Parathyroid adenoma (tissue), 2 donors: ENCODE measurements at regions not wholly inside any gene's neighbourhood (a gene's known extent, or its start where the extent isn't known, plus 50 kb on each side); places are given as distances from the start of the nearest gene placed in this dataset.

Source experiments
- H2AFZ ChIP-seq: fragments of 300-600 bp; sonication (generic); one replicate; pipeline ENCODE4 v1.7.0; 2017; ENCODE audit warnings: antibody characterized with exemption, mild to moderate bottlenecking
- H3K27ac ChIP-seq: fragments of 300-600 bp; sonication (generic); one replicate; pipeline ENCODE4 v1.7.0; 2017
- H3K27me3 ChIP-seq: fragments of 300-600 bp; sonication (generic); one replicate; pipeline ENCODE4 v1.7.0; 2017; ENCODE audit warnings: low read length; ENCODE audit not compliant: control insufficient read depth, insufficient read depth
- H3K36me3 ChIP-seq: fragments of 300-600 bp; sonication (generic); one replicate; pipeline ENCODE4 v1.7.0; 2017; ENCODE audit warnings: low read length; ENCODE audit not compliant: control insufficient read depth, insufficient read depth
- H3K4me1 ChIP-seq: fragments of 300-600 bp; sonication (generic); one replicate; pipeline ENCODE4 v1.7.0; 2017; ENCODE audit warnings: control low read depth
- H3K4me2 ChIP-seq: fragments of 300-600 bp; sonication (generic); one replicate; pipeline ENCODE4 v1.7.0; 2017; ENCODE audit warnings: low read length
- H3K4me3 ChIP-seq: fragments of 300-600 bp; sonication (generic); one replicate; pipeline ENCODE4 v1.7.0; 2017; ENCODE audit warnings: low read depth, low read length
- H3K79me2 ChIP-seq: fragments of 300-600 bp; sonication (generic); one replicate; pipeline ENCODE4 v1.7.0; 2017; ENCODE audit warnings: control low read depth
- H3K9ac ChIP-seq: fragments of 300-600 bp; sonication (generic); one replicate; pipeline ENCODE4 v1.7.0; 2017; ENCODE audit warnings: mild to moderate bottlenecking
- H3K9me3 ChIP-seq: fragments of 300-600 bp; sonication (generic); one replicate; pipeline ENCODE4 v1.7.0; 2017; ENCODE audit warnings: low read length; ENCODE audit not compliant: control insufficient read depth
- CTCF ChIP-seq: fragments of 300-600 bp; sonication (generic); IDR thresholded peaks from one replicate; pipeline ENCODE4 v1.7.0; 2017; ENCODE audit warnings: antibody characterized with exemption, mild to moderate bottlenecking
- donor health status: primary hyperparathyroidism.

GRCh38 chr2:45191146-45191863, 182.1 kb upstream of the SIX2 start:
- Histone ChIP-seq H3K9me3 (no peaks in the 10 kb centered on the region), H3K4me1 (no peaks in the 10 kb centered on the region), H3K27me3 (no peaks in the 10 kb centered on the region), H2AFZ (no peak overlapping the region), H3K27ac (no peak overlapping the region), H3K4me3 (no peak overlapping the region), H3K9ac (no peak overlapping the region), H3K4me2 (no peak overlapping the region), H3K79me2 (no peaks in the 10 kb centered on the region), H3K36me3 (no peaks in the 10 kb centered on the region)
- TF ChIP-seq CTCF: no peak

- no peaks in the 10 kb centered on the region for H3K9me3 ChIP-seq
These were observed 181.3 kb upstream of the SIX2 start for GRCh38 chr2:45190481-45190942.

GRCh38 chr2:45184606-45185005, 175.4 kb upstream of the SIX2 start:
- Histone ChIP-seq H3K4me2 (no peak overlapping the region), H3K79me2 (no peaks in the 10 kb centered on the region), H3K4me1 (no peaks in the 10 kb centered on the region), H3K27me3 (no peaks in the 10 kb centered on the region), H3K4me3 (no peak overlapping the region), H3K27ac (no peak overlapping the region), H3K9ac (no peak overlapping the region), H3K36me3 (no peaks in the 10 kb centered on the region), H2AFZ (no peak overlapping the region), H3K9me3 (no peaks in the 10 kb centered on the region)
- no peak for TF ChIP-seq CTCF

More at GRCh38 chr2:45190481-45190942, 181.3 kb upstream of the SIX2 start:
- H3K4me2 ChIP-seq: no peak overlapping the region
- no peak overlapping the region for H3K27ac ChIP-seq
- H3K4me3 ChIP-seq: no peak overlapping the region
- H3K27me3 ChIP-seq: no peaks in the 10 kb centered on the region
- no peaks in the 10 kb centered on the region for H3K79me2 ChIP-seq
- H3K9ac ChIP-seq: no peak overlapping the region
- no peaks in the 10 kb centered on the region for H3K4me1 ChIP-seq
- H2AFZ ChIP-seq: no peak overlapping the region
- no peaks in the 10 kb centered on the region for H3K36me3 ChIP-seq
- TF ChIP-seq CTCF: no peak

- no peaks in the 10 kb centered on the region for H3K4me1 ChIP-seq
- TF ChIP-seq CTCF: no peak
- H3K27ac ChIP-seq: no peak overlapping the region
- no peak overlapping the region for H2AFZ ChIP-seq
- H3K9me3 ChIP-seq: no peaks in the 10 kb centered on the region
- H3K9ac ChIP-seq: no peak overlapping the region
- no peaks in the 10 kb centered on the region for H3K36me3 ChIP-seq
- H3K27me3 ChIP-seq: no peaks in the 10 kb centered on the region
- H3K4me2 ChIP-seq: no peak overlapping the region
- H3K4me3 ChIP-seq: no peak overlapping the region
- H3K79me2 ChIP-seq: no peaks in the 10 kb centered on the region
These were observed 173.5 kb upstream of the SIX2 start for GRCh38 chr2:45182667-45183295.
